GM21576 (cell line): ENCODE measurements at regions not wholly inside any gene's neighbourhood (a gene's known extent, or its start where the extent isn't known, plus 50 kb on each side); places are given as distances from the start of the nearest gene placed in this dataset.
"Not testable (repeated sequence)": the region's sequence is repeated elsewhere in the genome, so short reads cannot be mapped to it uniquely, and the experiment has no call there.

Experiments
- ATAC-seq: cut with Tn5 transposase; IDR thresholded peaks from one replicate; pipeline ENCODE4 v1.9.1; 2021; ENCODE audit warnings: mild to moderate bottlenecking, moderate library complexity; ENCODE audit not compliant: unreplicated experiment

GRCh38 chr1:195278644-195279043 lies 1329.6 kb downstream of the KCNT2 start:
- no peak for ATAC-seq

GRCh38 chr1:195275710-195276109 lies 1332.5 kb downstream of the KCNT2 start:
- no peak for ATAC-seq

GRCh38 chr1:195251900-195252299 lies 1356.3 kb downstream of the KCNT2 start:
- ATAC-seq: no peak

- no peak for ATAC-seq
Observed at GRCh38 chr1:195243492-195243891, 1364.7 kb downstream of the KCNT2 start.

GRCh38 chr1:195241066-195241465 lies 1367.2 kb downstream of the KCNT2 start:
- ATAC-seq: no peak

GRCh38 chr1:195238313-195238712 lies 1369.9 kb downstream of the KCNT2 start:
- no peak for ATAC-seq

GRCh38 chr1:195236991-195237889 lies 1371.0 kb downstream of the KCNT2 start:
- no peak for ATAC-seq

GRCh38 chr1:195218428-195219212 lies 1389.6 kb downstream of the KCNT2 start:
- no peak for ATAC-seq

- ATAC-seq: no peak
Observed at GRCh38 chr1:195202241-195202640, 1406.0 kb downstream of the KCNT2 start.

GRCh38 chr1:195200772-195201171 lies 1407.5 kb downstream of the KCNT2 start:
- ATAC-seq: no peak

GRCh38 chr1:195197116-195197515 lies 1411.1 kb downstream of the KCNT2 start:
- ATAC-seq: no peak

- peak; percentile 94 for ATAC-seq
Observed at GRCh38 chr1:195195423-195196057, 1412.7 kb downstream of the KCNT2 start.

- ATAC-seq: no peak
Observed at GRCh38 chr1:195193134-195193533, 1415.1 kb downstream of the KCNT2 start.

- no peak for ATAC-seq
Observed at GRCh38 chr1:195188821-195189220, 1419.4 kb downstream of the KCNT2 start.

- ATAC-seq: no peak
Observed at GRCh38 chr1:195186544-195186943, 1421.7 kb downstream of the KCNT2 start.

GRCh38 chr1:195185736-195186135 lies 1422.5 kb downstream of the KCNT2 start:
- ATAC-seq: no peak

GRCh38 chr1:195185321-195185720 lies 1422.9 kb downstream of the KCNT2 start:
- ATAC-seq: no peak

GRCh38 chr1:195173753-195174152 lies 1434.5 kb downstream of the KCNT2 start:
- no peak for ATAC-seq

- not testable (repeated sequence) for ATAC-seq
Observed at GRCh38 chr1:195159795-195160194, 1448.4 kb downstream of the KCNT2 start.

- ATAC-seq: no peak
Observed at GRCh38 chr1:195158091-195158490, 1450.1 kb downstream of the KCNT2 start.

GRCh38 chr1:195153107-195153506 lies 1455.1 kb downstream of the KCNT2 start:
- ATAC-seq: no peak
